ENCODE measurements at regions not wholly inside any gene's neighbourhood (a gene's known extent, or its start where the extent isn't known, plus 50 kb on each side); places are given as distances from the start of the nearest gene placed in this dataset.

GRCh38 chr9:80156262-80156661 is 584.5 kb downstream of the TLE4 start:
- no peak for TF ChIP-seq CTCF (IDR thresholded peaks at IDR 0.05)
- no peak for TF ChIP-seq POLR2A (IDR thresholded peaks at IDR 0.05)

Measured in body of pancreas (tissue), 4 donors.